Mesendoderm (in vitro differentiated cells): ENCODE measurements at regions not wholly inside any gene's neighbourhood (a gene's known extent, or its start where the extent isn't known, plus 50 kb on each side); places are given as distances from the start of the nearest gene placed in this dataset.

Experiments used
- DNase-seq: peaks from one replicate; pipeline ENCODE4 v3.0.0; 2013
- H2AK5ac ChIP-seq: 2 replicates; pipeline ENCODE4 v1.6.1; 2013; ENCODE audit warnings: low read length, inconsistent platforms
- H2BK120ac ChIP-seq: 2 replicates; pipeline ENCODE4 v1.6.1; 2013; ENCODE audit warnings: low read depth, mild to moderate bottlenecking, low read length, moderate library complexity, mixed read lengths
- H2BK15ac ChIP-seq: replicated peaks from 2 replicates; pipeline ENCODE4 v1.6.1; 2013; ENCODE audit warnings: low read depth, mild to moderate bottlenecking, moderate library complexity
- H2BK5ac ChIP-seq: 2 replicates; pipeline ENCODE4 v1.6.1; 2013; ENCODE audit warnings: low read length, inconsistent platforms
- H3K18ac ChIP-seq: 2 replicates; pipeline ENCODE4 v1.6.1; 2013; ENCODE audit warnings: mild to moderate bottlenecking, low read length, mixed read lengths
- H3K23ac ChIP-seq: one replicate; pipeline ENCODE4 v1.6.1; 2013; ENCODE audit warnings: low read length
- H3K27ac ChIP-seq: 2 replicates; pipeline ENCODE4 v1.5.1; 2013; ENCODE audit warnings: low read depth, mild to moderate bottlenecking, inconsistent platforms, low read length, moderate library complexity
- H3K27me3 ChIP-seq: 2 replicates; pipeline ENCODE4 v1.6.1; 2013; ENCODE audit warnings: low read length, control low read depth, mild to moderate bottlenecking, inconsistent platforms; ENCODE audit not compliant: insufficient read depth, poor library complexity
- H3K36me3 ChIP-seq: 2 replicates; pipeline ENCODE4 v1.6.1; 2013; ENCODE audit warnings: low read length, inconsistent platforms; ENCODE audit not compliant: control insufficient read depth, insufficient read depth
- H3K4ac ChIP-seq: one replicate; pipeline ENCODE4 v1.6.1; 2013; ENCODE audit warnings: low read depth, mild to moderate bottlenecking, low read length, moderate library complexity
- H3K4me1 ChIP-seq: 2 replicates; pipeline ENCODE4 v1.6.1; 2013; ENCODE audit warnings: low read depth, low read length, inconsistent platforms; ENCODE audit not compliant: control insufficient read depth
- H3K4me2 ChIP-seq: 2 replicates; pipeline ENCODE4 v1.6.1; 2013; ENCODE audit warnings: low read length
- H3K4me3 ChIP-seq: 2 replicates; pipeline ENCODE4 v1.5.1; 2013; ENCODE audit warnings: mild to moderate bottlenecking, low read length
- H3K56ac ChIP-seq: one replicate; pipeline ENCODE4 v1.6.1; 2013; ENCODE audit warnings: low read length
- H3K79me1 ChIP-seq: 2 replicates; pipeline ENCODE4 v1.6.1; 2013; ENCODE audit warnings: low read length, inconsistent platforms
- H3K79me2 ChIP-seq: 2 replicates; pipeline ENCODE4 v1.6.1; 2013; ENCODE audit warnings: mild to moderate bottlenecking, low read length; ENCODE audit not compliant: control insufficient read depth, insufficient read depth
- H3K9ac ChIP-seq: 2 replicates; pipeline ENCODE4 v1.6.1; 2013; ENCODE audit warnings: low read length, inconsistent platforms
- H4K5ac ChIP-seq: one replicate; pipeline ENCODE4 v1.6.1; 2013; ENCODE audit warnings: low read length
- H4K8ac ChIP-seq: one replicate; pipeline ENCODE4 v1.6.1; 2013; ENCODE audit warnings: low read depth, mild to moderate bottlenecking, control low read depth, low read length, moderate library complexity
- WGBS: extraction: QIAGEN DNeasy Blood & Tissue Kit; methylation state at CpG from one replicate; pipeline ENCODE4 v1.1.7; 2013; ENCODE audit warnings: low lambda C conversion rate, missing lambda C conversion rate; ENCODE audit not compliant: insufficient coverage; ENCODE audit errors: extremely low coverage; 5-methylcytosine and 5-hydroxymethylcytosine counted together

- Histone ChIP-seq H3K23ac (no peak overlapping the region), H2BK15ac (no peak overlapping the region), H3K36me3 (no peaks in the 10 kb centered on the region), H2BK120ac (no peak overlapping the region), H3K27ac (no peak overlapping the region), H2BK5ac (no peak overlapping the region), H3K56ac (no peak overlapping the region), H3K27me3 (no peaks in the 10 kb centered on the region), H3K9ac (no peak overlapping the region), H3K4ac (no peak overlapping the region), H3K18ac (no peak overlapping the region), H3K4me2 (no peak overlapping the region), H3K79me2 (no peaks in the 10 kb centered on the region), H2AK5ac (no peak overlapping the region), H4K8ac (no peak overlapping the region), H3K4me1 (no peaks in the 10 kb centered on the region), H3K4me3 (no peak overlapping the region), H3K79me1 (no peaks in the 10 kb centered on the region), H4K5ac (no peak overlapping the region)
- no CpG with 5 or more reads among the region's 5 CpGs for WGBS
- DNase-seq = no peak
Observed at GRCh38 chr7:4616116-4616515, 66.0 kb upstream of the FOXK1 start.

- no CpG with 5 or more reads among the region's 5 CpGs for WGBS
Observed at GRCh38 chr7:4621396-4621795, 60.7 kb upstream of the FOXK1 start.

GRCh38 chr7:4626318-4626845, 55.7 kb upstream of the FOXK1 start:
- Histone ChIP-seq H4K5ac (no peak overlapping the region), H4K8ac (no peak overlapping the region), H3K4me2 (no peak overlapping the region), H2AK5ac (no peak overlapping the region), H2BK15ac (no peak overlapping the region), H3K4me1 (no peaks in the 10 kb centered on the region), H3K27ac (no peak overlapping the region), H3K79me1 (no peaks in the 10 kb centered on the region), H3K56ac (no peak overlapping the region), H3K18ac (no peak overlapping the region), H3K27me3 (no peaks in the 10 kb centered on the region), H3K4me3 (no peak overlapping the region), H2BK120ac (no peak overlapping the region), H3K23ac (no peak overlapping the region), H2BK5ac (no peak overlapping the region), H3K79me2 (no peaks in the 10 kb centered on the region), H3K9ac (no peak overlapping the region), H3K36me3 (no peaks in the 10 kb centered on the region), H3K4ac (no peak overlapping the region)
- no peak for DNase-seq
- no CpG with 5 or more reads among the region's 5 CpGs for WGBS

More at GRCh38 chr7:4621396-4621795, 60.7 kb upstream of the FOXK1 start:
- Histone ChIP-seq H3K9ac (no peak overlapping the region), H3K36me3 (no peaks in the 10 kb centered on the region), H3K56ac (no peak overlapping the region), H4K8ac (no peak overlapping the region), H2BK15ac (no peak overlapping the region), H3K4ac (no peak overlapping the region), H3K4me2 (no peak overlapping the region), H3K79me2 (no peaks in the 10 kb centered on the region), H3K27ac (no peak overlapping the region), H2BK5ac (no peak overlapping the region), H3K4me1 (no peaks in the 10 kb centered on the region), H2AK5ac (no peak overlapping the region), H3K79me1 (no peaks in the 10 kb centered on the region), H3K23ac (no peak overlapping the region), H3K4me3 (no peak overlapping the region), H2BK120ac (no peak overlapping the region), H3K27me3 (no peaks in the 10 kb centered on the region), H3K18ac (no peak overlapping the region), H4K5ac (no peak overlapping the region)
- no peak for DNase-seq

- Histone ChIP-seq H3K9ac (no peak overlapping the region), H3K4me2 (no peak overlapping the region), H3K27ac (no peak overlapping the region), H3K23ac (no peak overlapping the region), H4K5ac (no peak overlapping the region), H2BK120ac (no peak overlapping the region), H3K56ac (no peak overlapping the region), H2BK5ac (no peak overlapping the region), H3K18ac (no peak overlapping the region), H3K27me3 (no peaks in the 10 kb centered on the region), H3K79me1 (no peaks in the 10 kb centered on the region), H3K4me1 (no peaks in the 10 kb centered on the region), H2AK5ac (no peak overlapping the region), H3K4me3 (no peak overlapping the region), H3K36me3 (no peaks in the 10 kb centered on the region), H2BK15ac (no peak overlapping the region), H4K8ac (no peak overlapping the region), H3K79me2 (no peaks in the 10 kb centered on the region), H3K4ac (no peak overlapping the region)
- DNase-seq = no peak
- WGBS = no CpG with 5 or more reads among the region's 8 CpGs
Observed at GRCh38 chr7:4629287-4629895, 52.7 kb upstream of the FOXK1 start.

DNA sequence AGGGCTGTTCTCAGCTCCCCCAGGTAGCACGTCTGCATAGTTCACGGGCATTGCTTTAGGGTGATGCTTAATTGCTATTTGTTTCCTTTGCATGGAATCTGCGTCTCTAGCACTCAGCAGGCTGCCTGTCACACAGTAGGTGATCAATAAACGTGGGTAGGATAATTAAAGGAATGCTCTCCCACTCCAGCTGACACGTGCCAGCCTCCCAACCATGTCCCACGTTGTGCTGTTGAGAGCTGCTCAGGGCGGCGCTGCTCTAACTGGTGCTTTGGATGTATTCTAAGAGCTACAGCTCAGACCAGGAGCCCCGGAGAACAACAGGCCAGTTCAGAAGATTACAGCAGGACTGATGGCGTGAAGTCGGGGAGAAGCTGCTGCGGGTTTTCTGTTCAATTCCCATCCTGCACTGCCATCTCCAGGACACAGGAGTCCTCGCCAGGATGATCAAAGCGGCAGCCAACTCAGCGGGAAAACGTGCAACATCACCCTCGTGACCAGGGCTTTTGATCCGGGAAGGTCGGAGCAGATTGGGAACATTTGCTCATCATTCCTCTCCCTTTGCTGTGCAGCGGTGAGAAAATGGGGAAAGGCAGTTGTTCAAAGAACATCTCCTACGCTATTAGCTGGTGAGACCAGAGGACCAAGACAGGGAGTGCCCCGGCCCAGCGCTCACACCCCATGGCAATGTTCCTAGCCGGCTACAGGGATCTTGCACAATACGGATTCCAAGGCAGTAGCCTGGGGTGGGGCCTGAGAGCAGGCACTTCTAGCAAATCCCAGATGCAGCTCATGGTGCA, 50.5 kb upstream of the FOXK1 start:
- Histone ChIP-seq H3K27ac (no peak overlapping the region), H4K8ac (no peak overlapping the region)

More for the DNA sequence above, 50.5 kb upstream of the FOXK1 start:
- Histone ChIP-seq H3K23ac (no peak overlapping the region), H3K4me3 (no peak overlapping the region), H3K4me2 (no peak overlapping the region), H3K79me1 (no peaks in the 10 kb centered on the region), H3K36me3 (no peaks in the 10 kb centered on the region), H3K9ac (no peak overlapping the region), H2BK5ac (no peak overlapping the region), H2BK120ac (no peak overlapping the region), H3K56ac (no peak overlapping the region), H4K5ac (no peak overlapping the region), H3K4me1 (no peaks in the 10 kb centered on the region), H2BK15ac (no peak overlapping the region), H3K4ac (no peak overlapping the region), H3K18ac (no peak overlapping the region), H2AK5ac (no peak overlapping the region), H3K27me3 (no peaks in the 10 kb centered on the region), H3K79me2 (no peaks in the 10 kb centered on the region)
- DNase-seq = peak; percentile 92
- no CpG with 5 or more reads among the region's 25 CpGs for WGBS
